HL-60 (cell line): ENCODE measurements at regions not wholly inside any gene's neighbourhood (a gene's known extent, or its start where the extent isn't known, plus 50 kb on each side); places are given as distances from the start of the nearest gene placed in this dataset.
"Not testable (repeated sequence)": the region's sequence is repeated elsewhere in the genome, so short reads cannot be mapped to it uniquely, and the experiment has no call there.

Experiments
- DNase-seq, 2 experiments: peaks; one replicate each; pipeline ENCODE4 v3.0.0-alpha.2; 2010 to 2020; ENCODE audit warnings: low read depth in 1 of 2, low spot score in 1 of 2
- H3K27ac ChIP-seq: fragments of 250-450 bp; sonication (Bioruptor Pico); replicated peaks from 2 replicates; pipeline ENCODE4 v1.5.1; 2020; ENCODE audit warnings: mild to moderate bottlenecking, moderate library complexity
- H3K27me3 ChIP-seq: fragments of 250-450 bp; sonication (Bioruptor Pico); 2 replicates; pipeline ENCODE4 v1.5.1; 2021; ENCODE audit warnings: mild to moderate bottlenecking, moderate library complexity; ENCODE audit not compliant: insufficient read depth, poor library complexity, severe bottlenecking
- H3K4me3 ChIP-seq: replicated peaks from 2 replicates; pipeline ENCODE4 v1.5.1; 2011; ENCODE audit warnings: mild to moderate bottlenecking, control low read depth, low read length; ENCODE audit not compliant: insufficient read depth
- CTCF ChIP-seq: IDR thresholded peaks from one replicate; pipeline ENCODE4 v1.5.1; 2011; ENCODE audit warnings: low read length, control low read depth, inconsistent platforms; ENCODE audit not compliant: insufficient read depth
- GABPA ChIP-seq: IDR thresholded peaks from 2 replicates; pipeline ENCODE4 v1.6.1; 2012; ENCODE audit warnings: low read depth
- POLR2AphosphoS5 ChIP-seq: IDR thresholded peaks from 2 replicates; pipeline ENCODE4 v1.6.1; 2012; ENCODE audit warnings: low read depth
- REST ChIP-seq: IDR thresholded peaks from 2 replicates; pipeline ENCODE4 v1.6.1; 2012; ENCODE audit warnings: low read depth; ENCODE audit not compliant: insufficient replicate concordance
- SPI1 ChIP-seq: IDR thresholded peaks from 2 replicates; pipeline ENCODE4 v1.6.1; 2012; ENCODE audit warnings: low read depth, mild to moderate bottlenecking, borderline replicate concordance

- no peak for DNase-seq
- no peaks in the 10 kb centered on the region for H3K27me3 ChIP-seq
- no peak for TF ChIP-seq POLR2AphosphoS5
- TF ChIP-seq REST, result no peak
- TF ChIP-seq SPI1, result no peak
- TF ChIP-seq GABPA, result no peak
- no peak for TF ChIP-seq CTCF
- no peak overlapping the region for H3K27ac ChIP-seq
- no peak overlapping the region for H3K4me3 ChIP-seq
Observed at GRCh38 chr6:102759415-102759814, 1365.9 kb downstream of the GRIK2 start.

- not testable (repeated sequence) for H3K4me3 ChIP-seq, H3K27ac ChIP-seq, H3K27me3 ChIP-seq, DNase-seq
Observed at GRCh38 chr6:102758536-102758935, 1365.0 kb downstream of the GRIK2 start.

GRCh38 chr6:102749210-102749971 is 1355.9 kb downstream of the GRIK2 start:
- H3K27me3 ChIP-seq, result no peaks in the 10 kb centered on the region
- no peak overlapping the region for H3K4me3 ChIP-seq
- TF ChIP-seq SPI1 (no peak), GABPA (no peak), POLR2AphosphoS5 (no peak), CTCF (no peak), REST (no peak)
- H3K27ac ChIP-seq, result no peak overlapping the region
- DNase-seq, result no peak

GRCh38 chr6:102746941-102747340 is 1353.4 kb downstream of the GRIK2 start:
- DNase-seq, result no peak
- TF ChIP-seq CTCF (no peak), REST (no peak), POLR2AphosphoS5 (no peak)
- H3K4me3 ChIP-seq, result no peak overlapping the region
- H3K27me3 ChIP-seq, result no peaks in the 10 kb centered on the region
- no peak overlapping the region for H3K27ac ChIP-seq
